ENCODE measurements at regions not wholly inside any gene's neighbourhood (a gene's known extent, or its start where the extent isn't known, plus 50 kb on each side); places are given as distances from the start of the nearest gene placed in this dataset.
A peak's percentile ranks its signal among the peaks of the same experiment; 100 is the strongest.
"Not testable (repeated sequence)": the region's sequence is repeated elsewhere in the genome, so short reads cannot be mapped to it uniquely, and the experiment has no call there.

- DNase-seq (ENCODE audit: low read depth in 1 of 2, low spot score in 1 of 2) (no peak), ATAC-seq (no peak), FAIRE-seq (no peak)
- ChIA-PET POLR2A (no interaction called here), CTCF (no interaction called here)
- WGBS (ENCODE audit: missing lambda C conversion rate), result 57% methylated on average over 3 of the region's 3 CpGs
- no peaks in the 10 kb centered on the region for H3K9me3 ChIP-seq
- H3K4me2 ChIP-seq, result no peak overlapping the region
- no peaks in the 10 kb centered on the region for H3K4me1 ChIP-seq
- TF ChIP-seq CBX2 (IDR thresholded peaks at IDR 0.05; ENCODE audit: borderline replicate concordance, low read depth), result no peak
- H3K27ac ChIP-seq, result no peak overlapping the region
- no peak overlapping the region for H3K4me3 ChIP-seq
These were observed 951.3 kb downstream of the STIM2 start for GRCh38 chr4:27811948-27812347.

- H3K27ac ChIP-seq; DNase-seq (ENCODE audit: low read depth in 1 of 2, low spot score in 1 of 2); FAIRE-seq; H3K9me3 ChIP-seq; H3K4me1 ChIP-seq; CTCF ChIA-PET; ATAC-seq; H3K4me3 ChIP-seq; POLR2A ChIA-PET: not testable (repeated sequence)
- WGBS (ENCODE audit: missing lambda C conversion rate), result 24% methylated on average over 6 of the region's 6 CpGs
- peak overlapping the region; percentile 32; the same call in 1 of the 3 replicates for H3K4me2 ChIP-seq
These were observed 952.6 kb downstream of the STIM2 start for GRCh38 chr4:27813226-27813625.

GRCh38 chr4:27813699-27814425 lies 953.2 kb downstream of the STIM2 start:
- POLR2A ChIA-PET; H3K4me3 ChIP-seq; H3K4me1 ChIP-seq; CTCF ChIA-PET; H3K27ac ChIP-seq; H3K9me3 ChIP-seq; ATAC-seq; DNase-seq (ENCODE audit: low read depth in 1 of 2, low spot score in 1 of 2); FAIRE-seq: not testable (repeated sequence)
- peak overlapping the region; percentile 32 for H3K4me2 ChIP-seq
- 11% methylated on average over 18 of the region's 18 CpGs for WGBS (ENCODE audit: missing lambda C conversion rate)

- no peaks in the 10 kb centered on the region for H3K4me1 ChIP-seq
- no peaks in the 10 kb centered on the region for H3K9me3 ChIP-seq
- no peak overlapping the region for H3K27ac ChIP-seq
- CTCF ChIA-PET, result no interaction called here
- POLR2A ChIA-PET, result no interaction called here
- FAIRE-seq, result no peak
- DNase-seq (ENCODE audit: low read depth in 1 of 2, low spot score in 1 of 2), result no peak
- TF ChIP-seq NR3C1 (IDR thresholded peaks at IDR 0.05), result no peak
- TF ChIP-seq ESRRA (IDR thresholded peaks at IDR 0.05; ENCODE audit: borderline replicate concordance, low read length), result no peak
- no peak for TF ChIP-seq FOSL2 (IDR thresholded peaks at IDR 0.05)
- TF ChIP-seq FOSL2 (CRISPR knock-in tag; IDR thresholded peaks at IDR 0.05), result no peak
- TF ChIP-seq HDAC2 (IDR thresholded peaks at IDR 0.05), result no peak
- TF ChIP-seq CBX2 (IDR thresholded peaks at IDR 0.05; ENCODE audit: borderline replicate concordance, low read depth), result no peak
- TF ChIP-seq BHLHE40 (IDR thresholded peaks at IDR 0.05; ENCODE audit: low read depth, low read length), result no peak
- no peak for ATAC-seq
- H3K4me3 ChIP-seq, result no peak overlapping the region
- H3K4me2 ChIP-seq, result no peak overlapping the region
- WGBS (ENCODE audit: missing lambda C conversion rate), result 0% methylated on average over 2 of the region's 2 CpGs
These were observed 958.6 kb downstream of the STIM2 start for GRCh38 chr4:27819246-27819645.

- Histone ChIP-seq H3K4me1 (no peaks in the 10 kb centered on the region), H3K27ac (no peak overlapping the region), H3K9me3 (no peaks in the 10 kb centered on the region), H3K4me2 (no peak overlapping the region), H3K4me3 (no peak overlapping the region)
- TF ChIP-seq ZFP36 (IDR thresholded peaks at IDR 0.05; ENCODE audit: borderline replicate concordance, partially characterized antibody) (no peak), RCOR1 (IDR thresholded peaks at IDR 0.05; ENCODE audit: low read depth, low read length) (no peak), POLR2AphosphoS2 (conservative IDR thresholded peaks at IDR 0.05; ENCODE audit: low read length) (no peak), HEYL (CRISPR knock-in tag; IDR thresholded peaks at IDR 0.05) (no peak), JUN (IDR thresholded peaks at IDR 0.05) (no peak), BCL3 (IDR thresholded peaks at IDR 0.05) (no peak), ESRRA (IDR thresholded peaks at IDR 0.05; ENCODE audit: borderline replicate concordance, low read length) (no peak), HMGXB4 (CRISPR knock-in tag; IDR thresholded peaks at IDR 0.05; ENCODE audit: borderline replicate concordance) (no peak), E2F6 (IDR thresholded peaks at IDR 0.05; ENCODE audit: borderline replicate concordance, low read depth) (no peak), JUNB (IDR thresholded peaks at IDR 0.05) (no peak), SREBF2 (IDR thresholded peaks at IDR 0.05) (no peak), MAX (IDR thresholded peaks at IDR 0.05) (no peak), EHF (CRISPR knock-in tag; IDR thresholded peaks at IDR 0.05) (no peak), ZC3H11A (IDR thresholded peaks at IDR 0.05) (no peak)
- ChIA-PET CTCF (no interaction called here), POLR2A (no interaction called here)
- no peak for DNase-seq (ENCODE audit: low read depth in 1 of 2, low spot score in 1 of 2)
- no peak for ATAC-seq
- WGBS (ENCODE audit: missing lambda C conversion rate), result 0% methylated on average over 1 of the region's 1 CpG
- no peak for FAIRE-seq
These were observed 968.2 kb downstream of the STIM2 start for GRCh38 chr4:27828843-27829242.
